IMR-90 (cell line): ENCODE measurements at regions not wholly inside any gene's neighbourhood (a gene's known extent, or its start where the extent isn't known, plus 50 kb on each side); places are given as distances from the start of the nearest gene placed in this dataset.

Source experiments
- ATAC-seq: fragments of 200-7000 bp; cut with Tn5 transposase; 2 replicates; pipeline ENCODE4 v1.9.1; 2020; ENCODE audit warnings: low read depth, mild to moderate bottlenecking, moderate library complexity
- BruUV-seq: library from RNA; stranded (reverse); fragments of 400-500 nt; replicated peaks from 2 replicates; lab custom pipeline; 2021; lab: Mats Ljungman, UMichigan
- CTCF ChIA-PET: fragments of 300-600 bp; formaldehyde crosslinking; extraction: SDS; loops from one replicate; lab custom pipeline; 2021; ENCODE audit warnings: antibody characterized with exemption; lab: Yijun Ruan, JAX
- POLR2A ChIA-PET: fragments of 300-600 bp; sonication (Branson Sonifier 250); formaldehyde crosslinking; loops from one replicate; lab custom pipeline; 2022; ENCODE audit warnings: antibody characterized with exemption; ENCODE audit not compliant: unreplicated experiment; lab: Charles Lee
- DNase-seq: peaks from one replicate; pipeline ENCODE4 v3.0.0; 2013
- H2AFZ ChIP-seq: replicated peaks from 2 replicates; pipeline ENCODE3; 2013; ENCODE audit warnings: low read length, mild to moderate bottlenecking; ENCODE audit not compliant: poor library complexity
- H2AK5ac ChIP-seq: 2 replicates; pipeline ENCODE4 v1.6.1; 2013; ENCODE audit warnings: low read depth, low read length, inconsistent platforms
- H2AK9ac ChIP-seq: replicated peaks from 2 replicates; pipeline ENCODE3; 2013; ENCODE audit warnings: mild to moderate bottlenecking, low read depth, low read length, moderate library complexity; ENCODE audit not compliant: poor library complexity
- H2BK120ac ChIP-seq: 2 replicates; pipeline ENCODE4 v1.6.1; 2013; ENCODE audit warnings: low read depth, low read length, inconsistent platforms
- H2BK15ac ChIP-seq: 3 replicates; pipeline ENCODE4 v1.6.1; 2013; ENCODE audit warnings: low read depth, low read length, inconsistent platforms
- H2BK20ac ChIP-seq: 2 replicates; pipeline ENCODE4 v1.6.1; 2013; ENCODE audit warnings: low read depth, mild to moderate bottlenecking, inconsistent platforms, low read length, moderate library complexity
- H2BK5ac ChIP-seq: 2 replicates; pipeline ENCODE4 v1.6.1; 2013; ENCODE audit warnings: mild to moderate bottlenecking, low read depth, low read length, inconsistent platforms; ENCODE audit not compliant: poor library complexity, severe bottlenecking
- H3K14ac ChIP-seq: replicated peaks from 2 replicates; pipeline ENCODE4 v1.6.1; 2013; ENCODE audit warnings: low read depth, low read length, inconsistent platforms
- H3K18ac ChIP-seq: 2 replicates; pipeline ENCODE4 v1.6.1; 2013; ENCODE audit warnings: low read depth, low read length, control low read depth
- H3K23ac ChIP-seq: 2 replicates; pipeline ENCODE4 v1.6.1; 2013; ENCODE audit warnings: low read depth, low read length, inconsistent platforms
- H3K27ac ChIP-seq: 2 replicates; pipeline ENCODE4 v1.5.1; 2013; ENCODE audit warnings: mild to moderate bottlenecking, control low read depth, low read length; ENCODE audit not compliant: insufficient read depth
- H3K27me3 ChIP-seq: 2 replicates; pipeline ENCODE4 v1.6.1; 2013; ENCODE audit warnings: low read length; ENCODE audit not compliant: control insufficient read depth, insufficient read depth
- H3K36me3 ChIP-seq: 2 replicates; pipeline ENCODE4 v1.6.1; 2013; ENCODE audit warnings: low read length, mixed read lengths; ENCODE audit not compliant: control insufficient read depth, insufficient read depth
- H3K4ac ChIP-seq: 2 replicates; pipeline ENCODE4 v1.6.1; 2013; ENCODE audit warnings: low read depth, low read length, inconsistent platforms
- H3K4me1 ChIP-seq: 2 replicates; pipeline ENCODE4 v1.6.1; 2013; ENCODE audit warnings: low read length, mixed read lengths; ENCODE audit not compliant: control insufficient read depth, insufficient read depth
- H3K4me2 ChIP-seq: 2 replicates; pipeline ENCODE4 v1.6.1; 2013; ENCODE audit warnings: low read depth, mild to moderate bottlenecking, control low read depth, low read length, moderate library complexity
- H3K4me3 ChIP-seq: 2 replicates; pipeline ENCODE4 v1.5.1; 2013; ENCODE audit warnings: low read depth, mild to moderate bottlenecking, control low read depth, low read length, moderate library complexity; ENCODE audit not compliant: insufficient read depth
- H3K56ac ChIP-seq: 2 replicates; pipeline ENCODE4 v1.6.1; 2013; ENCODE audit warnings: low read length, inconsistent platforms; ENCODE audit not compliant: insufficient read depth; ENCODE audit errors: extremely low read depth
- H3K79me1 ChIP-seq, 2 experiments: 2 replicates each; pipeline ENCODE4 v1.6.1; 2013; ENCODE audit warnings: low read length in 2 of 2, inconsistent platforms in 1 of 2, low read depth in 1 of 2
- H3K9ac ChIP-seq: 2 replicates; pipeline ENCODE4 v1.6.1; 2013; ENCODE audit warnings: low read depth, low read length, control low read depth
- H3K9me1 ChIP-seq: 2 replicates; pipeline ENCODE4 v1.6.1; 2013; ENCODE audit warnings: low read length, inconsistent platforms; ENCODE audit not compliant: insufficient read depth
- H3K9me3 ChIP-seq: 2 replicates; pipeline ENCODE4 v1.6.1; 2013; ENCODE audit warnings: low read length; ENCODE audit not compliant: control insufficient read depth, insufficient read depth
- H4K20me1 ChIP-seq: 2 replicates; pipeline ENCODE4 v1.6.1; 2013; ENCODE audit warnings: low read length, inconsistent platforms; ENCODE audit not compliant: insufficient read depth
- H4K5ac ChIP-seq: 2 replicates; pipeline ENCODE4 v1.6.1; 2013; ENCODE audit warnings: mild to moderate bottlenecking, low read depth, low read length, control low read depth
- H4K8ac ChIP-seq, 2 experiments: 2 replicates each; pipeline ENCODE4 v1.6.1; 2013; ENCODE audit warnings: low read depth in 2 of 2, low read length in 2 of 2, control low read depth in 1 of 2, inconsistent platforms in 1 of 2
- H4K91ac ChIP-seq: 2 replicates; pipeline ENCODE4 v1.6.1; 2013; ENCODE audit warnings: low read depth, low read length, inconsistent platforms; ENCODE audit not compliant: insufficient read depth
- BHLHE40 ChIP-seq: fragments of 150-350 bp; IDR thresholded peaks from 2 replicates; pipeline ENCODE4 v1.6.1; 2016; ENCODE audit warnings: mild to moderate bottlenecking, low read depth, low read length
- CEBPB ChIP-seq: IDR thresholded peaks from 2 replicates; pipeline ENCODE4 v1.6.1; 2012; ENCODE audit warnings: low read depth, low read length, improper control_type of control experiment
- MAFK ChIP-seq: IDR thresholded peaks from 2 replicates; pipeline ENCODE4 v1.6.1; 2012; ENCODE audit warnings: low read depth, low read length, improper control_type of control experiment
- NFE2L2 ChIP-seq: fragments of 150-350 bp; IDR thresholded peaks from 2 replicates; pipeline ENCODE4 v1.6.1; 2016; ENCODE audit warnings: low read depth, mild to moderate bottlenecking, low read length
- RAD21 ChIP-seq: IDR thresholded peaks from 2 replicates; pipeline ENCODE4 v1.6.1; 2012; ENCODE audit warnings: low read length, improper control_type of control experiment
- RCOR1 ChIP-seq: IDR thresholded peaks from 2 replicates; pipeline ENCODE4 v1.6.1; 2012; ENCODE audit warnings: mild to moderate bottlenecking, low read length, improper control_type of control experiment; ENCODE audit not compliant: insufficient replicate concordance
- RFX5 ChIP-seq: IDR thresholded peaks from 2 replicates; pipeline ENCODE4 v1.8.0; 2012; ENCODE audit warnings: low read depth, mild to moderate bottlenecking, low read length, moderate library complexity
- WGBS, 2 experiments: methylation state at CpG; one replicate each; pipeline versions ENCODE4 v1.1.5 to v1.1.7; 2013; ENCODE audit warnings: missing lambda C conversion rate in 2 of 2; ENCODE audit not compliant: insufficient read length in 1 of 2; ENCODE audit errors: extremely low coverage in 2 of 2; 5-methylcytosine and 5-hydroxymethylcytosine counted together
- dilution Hi-C: fragments of 300-500 bp; cut with HindIII; formaldehyde crosslinking; loops from one replicate; pipeline ENCODE4 v1.14.3; 2018; ENCODE audit warnings: low sequenced_read_pairs; ENCODE audit not compliant: unreplicated experiment
- in situ Hi-C: fragments of 300-500 bp; cut with MboI; formaldehyde crosslinking; loops from 3 replicates; pipeline ENCODE4 v1.14.3; 2019; ENCODE audit warnings: low sequenced_read_pairs, inconsistent platforms, mixed read lengths
- intact Hi-C: fragments of 100-400 bp; cut with micrococcal nuclease; formaldehyde crosslinking; loops from 2 replicates; pipeline ENCODE4 v1.10.0; 2022
- TF ChIP-seq, protein P1 (sequence below): fragments of 150-350 bp; IDR thresholded peaks from 2 replicates; pipeline ENCODE4 v1.6.1; 2017; ENCODE audit warnings: mild to moderate bottlenecking, antibody characterized with exemption, low read length, low read depth
- TF ChIP-seq, protein P2 (sequence below): conservative IDR thresholded peaks from 2 replicates; pipeline ENCODE4 v1.5.1; 2012; ENCODE audit warnings: mild to moderate bottlenecking, low read depth, low read length, improper control_type of control experiment

DNA sequence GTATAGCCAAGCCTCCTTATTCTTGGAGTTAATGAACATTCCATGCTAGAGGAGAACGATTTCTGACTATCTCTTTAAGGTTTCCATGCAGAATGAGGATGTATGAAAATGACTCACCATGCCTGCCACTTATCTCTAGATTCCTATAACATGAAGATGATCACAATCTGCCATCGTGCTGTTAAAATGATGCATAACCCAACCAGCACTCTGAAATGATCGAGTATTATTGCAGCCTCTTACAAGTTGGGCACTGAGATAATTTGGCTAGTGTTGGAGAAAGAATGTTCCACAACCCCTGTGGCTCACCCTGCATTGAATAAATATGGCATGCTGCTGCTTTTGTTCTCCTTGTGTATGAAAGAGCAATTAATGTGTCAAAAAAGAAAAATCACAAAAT is 1143.6 kb upstream of the WWC1 start:
- Histone ChIP-seq H3K9me3 (no peaks in the 10 kb centered on the region), H3K9me1 (no peaks in the 10 kb centered on the region), H2AK9ac (no peak overlapping the region), H3K27me3 (no peaks in the 10 kb centered on the region), H3K4me3 (no peak overlapping the region), H3K14ac (no peak overlapping the region), H3K36me3 (no peaks in the 10 kb centered on the region), H4K91ac (no peak overlapping the region), H3K56ac (no peak overlapping the region), H3K79me1 (no peaks in the 10 kb centered on the region), H3K4me1 (no peaks in the 10 kb centered on the region), H3K9ac (no peak overlapping the region), H2BK120ac (no peak overlapping the region), H3K4me2 (no peak overlapping the region), H4K5ac (no peak overlapping the region), H2AK5ac (no peak overlapping the region), H3K18ac (no peak overlapping the region), H4K20me1 (no peaks in the 10 kb centered on the region), H2BK15ac (no peak overlapping the region), H2AFZ (no peak overlapping the region), H2BK5ac (no peak overlapping the region), H3K4ac (no peak overlapping the region), H3K27ac (no peak overlapping the region), H4K8ac (no peak overlapping the region), H2BK20ac (no peak overlapping the region), H3K23ac (no peak overlapping the region)
- TF ChIP-seq NFE2L2 (no peak), RFX5 (no peak), BHLHE40 (no peak), RCOR1 (no peak), MAFK (no peak), RAD21 (no peak), CEBPB (no peak)
- TF ChIP-seq, protein P1, sequence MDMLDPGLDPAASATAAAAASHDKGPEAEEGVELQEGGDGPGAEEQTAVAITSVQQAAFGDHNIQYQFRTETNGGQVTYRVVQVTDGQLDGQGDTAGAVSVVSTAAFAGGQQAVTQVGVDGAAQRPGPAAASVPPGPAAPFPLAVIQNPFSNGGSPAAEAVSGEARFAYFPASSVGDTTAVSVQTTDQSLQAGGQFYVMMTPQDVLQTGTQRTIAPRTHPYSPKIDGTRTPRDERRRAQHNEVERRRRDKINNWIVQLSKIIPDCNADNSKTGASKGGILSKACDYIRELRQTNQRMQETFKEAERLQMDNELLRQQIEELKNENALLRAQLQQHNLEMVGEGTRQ, result no peak
- TF ChIP-seq, protein P2, sequence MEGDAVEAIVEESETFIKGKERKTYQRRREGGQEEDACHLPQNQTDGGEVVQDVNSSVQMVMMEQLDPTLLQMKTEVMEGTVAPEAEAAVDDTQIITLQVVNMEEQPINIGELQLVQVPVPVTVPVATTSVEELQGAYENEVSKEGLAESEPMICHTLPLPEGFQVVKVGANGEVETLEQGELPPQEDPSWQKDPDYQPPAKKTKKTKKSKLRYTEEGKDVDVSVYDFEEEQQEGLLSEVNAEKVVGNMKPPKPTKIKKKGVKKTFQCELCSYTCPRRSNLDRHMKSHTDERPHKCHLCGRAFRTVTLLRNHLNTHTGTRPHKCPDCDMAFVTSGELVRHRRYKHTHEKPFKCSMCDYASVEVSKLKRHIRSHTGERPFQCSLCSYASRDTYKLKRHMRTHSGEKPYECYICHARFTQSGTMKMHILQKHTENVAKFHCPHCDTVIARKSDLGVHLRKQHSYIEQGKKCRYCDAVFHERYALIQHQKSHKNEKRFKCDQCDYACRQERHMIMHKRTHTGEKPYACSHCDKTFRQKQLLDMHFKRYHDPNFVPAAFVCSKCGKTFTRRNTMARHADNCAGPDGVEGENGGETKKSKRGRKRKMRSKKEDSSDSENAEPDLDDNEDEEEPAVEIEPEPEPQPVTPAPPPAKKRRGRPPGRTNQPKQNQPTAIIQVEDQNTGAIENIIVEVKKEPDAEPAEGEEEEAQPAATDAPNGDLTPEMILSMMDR, result no peak
- DNase-seq (no peak), ATAC-seq (no peak)
- ChIA-PET CTCF (no interaction called here), POLR2A (no interaction called here)
- BruUV-seq, result no TSS peak
- dilution Hi-C loops, result no loop called here
- in situ Hi-C loops, result no loop called here
- WGBS, 2 experiments, result no CpG with 5 or more reads among the region's 3 CpGs
- intact Hi-C loops, result no loop called here
